Central memory CD4-positive, alpha-beta T cell (primary cell): ENCODE measurements at regions not wholly inside any gene's neighbourhood (a gene's known extent, or its start where the extent isn't known, plus 50 kb on each side); places are given as distances from the start of the nearest gene placed in this dataset.

Experiments
- DNase-seq: peaks from one replicate; pipeline ENCODE4 v3.0.0; 2022

GRCh38 chr4:124396333-124396732 lies 316.2 kb downstream of the ANKRD50 start:
- no peak for DNase-seq

GRCh38 chr4:124401606-124402005 lies 310.9 kb downstream of the ANKRD50 start:
- no peak for DNase-seq

GRCh38 chr4:124409044-124409443 lies 303.5 kb downstream of the ANKRD50 start:
- DNase-seq = no peak

- DNase-seq = no peak
Measured at GRCh38 chr4:124414276-124415040, 298.1 kb downstream of the ANKRD50 start.

- DNase-seq = no peak
Measured at GRCh38 chr4:124415146-124415545, 297.4 kb downstream of the ANKRD50 start.

GRCh38 chr4:124417371-124417770 lies 295.2 kb downstream of the ANKRD50 start:
- DNase-seq = no peak

- no peak for DNase-seq
Measured at GRCh38 chr4:124420166-124420695, 292.3 kb downstream of the ANKRD50 start.

GRCh38 chr4:124423160-124423559 lies 289.4 kb downstream of the ANKRD50 start:
- no peak for DNase-seq

- DNase-seq = no peak
Measured at GRCh38 chr4:124426279-124426678, 286.3 kb downstream of the ANKRD50 start.

- no peak for DNase-seq
Measured at GRCh38 chr4:124427095-124427767, 285.3 kb downstream of the ANKRD50 start.

GRCh38 chr4:124428648-124429047 lies 283.9 kb downstream of the ANKRD50 start:
- DNase-seq = no peak

- DNase-seq = no peak
Measured at GRCh38 chr4:124429746-124430250, 282.7 kb downstream of the ANKRD50 start.

GRCh38 chr4:124431653-124432192 lies 280.8 kb downstream of the ANKRD50 start:
- DNase-seq = no peak

GRCh38 chr4:124432500-124432899 lies 280.0 kb downstream of the ANKRD50 start:
- DNase-seq = no peak

- DNase-seq = no peak
Measured at GRCh38 chr4:124433044-124433443, 279.5 kb downstream of the ANKRD50 start.

- DNase-seq = no peak
Measured at GRCh38 chr4:124433500-124433899, 279.0 kb downstream of the ANKRD50 start.

- DNase-seq = no peak
Measured at GRCh38 chr4:124435274-124435950, 277.1 kb downstream of the ANKRD50 start.

GRCh38 chr4:124437853-124438495 lies 274.6 kb downstream of the ANKRD50 start:
- DNase-seq = no peak

- DNase-seq = no peak
Measured at GRCh38 chr4:124445071-124445470, 267.5 kb downstream of the ANKRD50 start.

GRCh38 chr4:124449881-124450280 lies 262.7 kb downstream of the ANKRD50 start:
- no peak for DNase-seq

GRCh38 chr4:124450851-124451250 lies 261.7 kb downstream of the ANKRD50 start:
- DNase-seq = no peak

GRCh38 chr4:124454772-124455270 lies 257.7 kb downstream of the ANKRD50 start:
- DNase-seq = no peak
